ENCODE measurements at regions not wholly inside any gene's neighbourhood (a gene's known extent, or its start where the extent isn't known, plus 50 kb on each side); places are given as distances from the start of the nearest gene placed in this dataset.

DNA sequence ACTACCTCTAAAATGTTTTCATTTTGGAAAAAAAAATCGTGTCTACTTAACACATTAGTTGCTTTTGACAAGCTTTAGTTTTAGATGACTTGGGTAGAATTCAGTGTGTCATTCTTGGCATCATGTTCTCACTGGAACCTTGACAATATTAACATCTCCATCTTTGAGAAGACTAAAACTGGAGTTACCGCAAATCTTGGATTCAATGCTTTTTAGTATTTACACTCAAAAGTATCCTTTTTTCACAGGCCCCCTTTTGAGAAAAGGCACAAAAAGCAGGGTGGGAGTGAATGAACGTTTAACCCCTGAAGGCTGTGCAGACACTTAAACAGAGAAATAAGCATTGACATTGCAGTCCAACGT lies 549.1 kb downstream of the CSNK1G3 start:
- TF ChIP-seq ZNF530 (tag by site-specific recombination; IDR thresholded peaks at IDR 0.05; ENCODE audit: low read depth) (no peak), ZNF677 (tag by site-specific recombination; IDR thresholded peaks at IDR 0.05) (no peak), ZNF274 (IDR thresholded peaks at IDR 0.05; ENCODE audit: low read length) (no peak), ZNF274 (tag by site-specific recombination; IDR thresholded peaks at IDR 0.05; ENCODE audit: borderline replicate concordance) (no peak)
- TF ChIP-seq, protein P1, sequence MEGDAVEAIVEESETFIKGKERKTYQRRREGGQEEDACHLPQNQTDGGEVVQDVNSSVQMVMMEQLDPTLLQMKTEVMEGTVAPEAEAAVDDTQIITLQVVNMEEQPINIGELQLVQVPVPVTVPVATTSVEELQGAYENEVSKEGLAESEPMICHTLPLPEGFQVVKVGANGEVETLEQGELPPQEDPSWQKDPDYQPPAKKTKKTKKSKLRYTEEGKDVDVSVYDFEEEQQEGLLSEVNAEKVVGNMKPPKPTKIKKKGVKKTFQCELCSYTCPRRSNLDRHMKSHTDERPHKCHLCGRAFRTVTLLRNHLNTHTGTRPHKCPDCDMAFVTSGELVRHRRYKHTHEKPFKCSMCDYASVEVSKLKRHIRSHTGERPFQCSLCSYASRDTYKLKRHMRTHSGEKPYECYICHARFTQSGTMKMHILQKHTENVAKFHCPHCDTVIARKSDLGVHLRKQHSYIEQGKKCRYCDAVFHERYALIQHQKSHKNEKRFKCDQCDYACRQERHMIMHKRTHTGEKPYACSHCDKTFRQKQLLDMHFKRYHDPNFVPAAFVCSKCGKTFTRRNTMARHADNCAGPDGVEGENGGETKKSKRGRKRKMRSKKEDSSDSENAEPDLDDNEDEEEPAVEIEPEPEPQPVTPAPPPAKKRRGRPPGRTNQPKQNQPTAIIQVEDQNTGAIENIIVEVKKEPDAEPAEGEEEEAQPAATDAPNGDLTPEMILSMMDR (tag by site-specific recombination; IDR thresholded peaks at IDR 0.05), result no peak
- TF ChIP-seq, protein P2, sequence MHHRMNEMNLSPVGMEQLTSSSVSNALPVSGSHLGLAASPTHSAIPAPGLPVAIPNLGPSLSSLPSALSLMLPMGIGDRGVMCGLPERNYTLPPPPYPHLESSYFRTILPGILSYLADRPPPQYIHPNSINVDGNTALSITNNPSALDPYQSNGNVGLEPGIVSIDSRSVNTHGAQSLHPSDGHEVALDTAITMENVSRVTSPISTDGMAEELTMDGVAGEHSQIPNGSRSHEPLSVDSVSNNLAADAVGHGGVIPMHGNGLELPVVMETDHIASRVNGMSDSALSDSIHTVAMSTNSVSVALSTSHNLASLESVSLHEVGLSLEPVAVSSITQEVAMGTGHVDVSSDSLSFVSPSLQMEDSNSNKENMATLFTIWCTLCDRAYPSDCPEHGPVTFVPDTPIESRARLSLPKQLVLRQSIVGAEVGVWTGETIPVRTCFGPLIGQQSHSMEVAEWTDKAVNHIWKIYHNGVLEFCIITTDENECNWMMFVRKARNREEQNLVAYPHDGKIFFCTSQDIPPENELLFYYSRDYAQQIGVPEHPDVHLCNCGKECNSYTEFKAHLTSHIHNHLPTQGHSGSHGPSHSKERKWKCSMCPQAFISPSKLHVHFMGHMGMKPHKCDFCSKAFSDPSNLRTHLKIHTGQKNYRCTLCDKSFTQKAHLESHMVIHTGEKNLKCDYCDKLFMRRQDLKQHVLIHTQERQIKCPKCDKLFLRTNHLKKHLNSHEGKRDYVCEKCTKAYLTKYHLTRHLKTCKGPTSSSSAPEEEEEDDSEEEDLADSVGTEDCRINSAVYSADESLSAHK (tag by site-specific recombination; IDR thresholded peaks at IDR 0.05), result no peak

Measured in HEK293 (cell line).